Activated CD4-positive, alpha-beta T cell treated with anti-CD3 and anti-CD28 coated beads, Interleukin-2, amount 50 U/mL, for 1 hour (primary cell): ENCODE measurements at regions not wholly inside any gene's neighbourhood (a gene's known extent, or its start where the extent isn't known, plus 50 kb on each side); places are given as distances from the start of the nearest gene placed in this dataset.

Experiments
- DNase-seq: peaks from one replicate; pipeline ENCODE4 v3.0.0-alpha.2; 2020

- no peak for DNase-seq
Observed at GRCh38 chr14:22088614-22089342, 415.2 kb upstream of the OR4E1 start.

GRCh38 chr14:22086131-22086530 is 412.5 kb upstream of the OR4E1 start:
- DNase-seq = no peak

GRCh38 chr14:22084393-22085281 is 411.0 kb upstream of the OR4E1 start:
- no peak for DNase-seq

GRCh38 chr14:22081337-22081736 is 407.7 kb upstream of the OR4E1 start:
- DNase-seq = no peak

GRCh38 chr14:22079766-22080165 is 406.1 kb upstream of the OR4E1 start:
- DNase-seq = no peak

- DNase-seq = no peak
Observed at GRCh38 chr14:22073801-22074200, 400.2 kb upstream of the OR4E1 start.

GRCh38 chr14:22071006-22071405 is 397.4 kb upstream of the OR4E1 start:
- DNase-seq = peak; percentile 43

GRCh38 chr14:22070119-22070982 is 396.7 kb upstream of the OR4E1 start:
- peak; percentile 51 for DNase-seq

- DNase-seq = no peak
Observed at GRCh38 chr14:22065347-22065746, 391.7 kb upstream of the OR4E1 start.

- no peak for DNase-seq
Observed at GRCh38 chr14:22059201-22059600, 385.6 kb upstream of the OR4E1 start.

- DNase-seq = no peak
Observed at GRCh38 chr14:22052795-22053194, 379.2 kb upstream of the OR4E1 start.

GRCh38 chr14:22047115-22047514 is 373.5 kb upstream of the OR4E1 start:
- no peak for DNase-seq

- no peak for DNase-seq
Observed at GRCh38 chr14:22046063-22046462, 372.4 kb upstream of the OR4E1 start.

GRCh38 chr14:22044193-22044592 is 370.6 kb upstream of the OR4E1 start:
- DNase-seq = no peak

GRCh38 chr14:22040781-22041125 is 367.1 kb upstream of the OR4E1 start:
- DNase-seq = no peak

GRCh38 chr14:22039938-22040780 is 366.5 kb upstream of the OR4E1 start:
- peak; percentile 39 for DNase-seq

- DNase-seq = no peak
Observed at GRCh38 chr14:22036541-22037239, 363.1 kb upstream of the OR4E1 start.

- no peak for DNase-seq
Observed at GRCh38 chr14:22026527-22026926, 352.9 kb upstream of the OR4E1 start.

GRCh38 chr14:22025879-22026278 is 352.3 kb upstream of the OR4E1 start:
- no peak for DNase-seq

- DNase-seq = no peak
Observed at GRCh38 chr14:22024137-22024536, 350.5 kb upstream of the OR4E1 start.

GRCh38 chr14:22018890-22019289 is 345.3 kb upstream of the OR4E1 start:
- no peak for DNase-seq

- no peak for DNase-seq
Observed at GRCh38 chr14:22012452-22012851, 338.8 kb upstream of the OR4E1 start.
